Fibroblast of skin of right quadriceps (primary cell): ENCODE measurements at regions not wholly inside any gene's neighbourhood (a gene's known extent, or its start where the extent isn't known, plus 50 kb on each side); places are given as distances from the start of the nearest gene placed in this dataset.
"Not testable (repeated sequence)": the region's sequence is repeated elsewhere in the genome, so short reads cannot be mapped to it uniquely, and the experiment has no call there.

Experiments
- DNase-seq: peaks from one replicate; pipeline ENCODE4 v3.0.0-alpha.2; 2013

DNA sequence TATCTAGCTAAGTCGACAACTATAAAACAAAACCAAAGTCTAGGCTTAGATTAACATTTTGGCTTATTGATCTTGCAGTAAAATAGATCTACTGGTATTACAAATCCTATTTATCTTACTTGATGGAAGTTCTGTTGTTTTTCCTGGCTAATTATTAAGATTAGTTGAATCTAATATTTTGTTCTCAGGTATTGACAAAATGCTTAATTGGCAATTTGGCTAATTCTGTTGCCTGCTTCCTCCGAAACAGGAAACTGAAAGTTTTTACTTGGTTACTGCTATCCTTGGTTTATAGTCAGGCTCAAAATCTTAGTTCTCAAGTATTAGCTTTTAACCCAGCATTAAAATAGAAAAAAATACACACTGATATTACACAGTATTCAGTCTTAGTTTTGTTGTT, 820.5 kb downstream of the NR2F1-AS1 start:
- DNase-seq: no peak

GRCh38 chr5:92758552-92758951, 822.5 kb downstream of the NR2F1-AS1 start:
- DNase-seq: peak; percentile 77

- peak; percentile 13 for DNase-seq
Observed at GRCh38 chr5:92749943-92750342, 831.1 kb downstream of the NR2F1-AS1 start.

DNA sequence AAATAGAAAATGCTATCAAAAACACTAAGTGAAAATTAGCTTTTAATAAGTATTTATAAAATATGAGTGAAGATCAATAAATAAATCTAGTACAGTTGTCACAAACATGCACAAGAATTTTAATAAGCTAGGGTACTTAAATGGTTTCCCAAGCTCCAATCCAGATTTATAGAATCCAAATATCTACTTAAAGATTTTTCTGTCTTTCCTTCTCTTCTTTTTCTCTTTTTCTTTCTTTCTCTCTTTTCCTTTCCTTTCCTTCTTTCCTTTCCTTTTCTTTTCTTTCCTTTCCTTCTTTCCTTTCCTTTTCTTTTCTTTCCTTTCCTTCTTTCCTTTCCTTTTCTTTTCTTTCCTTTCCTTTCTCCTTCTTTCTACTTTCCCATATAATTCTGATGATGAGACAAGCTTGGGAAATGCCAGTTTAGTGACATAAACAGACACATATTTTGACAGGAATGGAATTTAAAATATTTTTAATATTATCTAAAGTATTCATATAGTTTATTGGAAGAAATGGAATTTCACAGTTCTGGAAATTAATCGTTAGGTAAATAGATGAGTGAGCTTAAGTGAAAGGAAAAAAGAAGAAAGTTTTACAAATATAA, 832.8 kb downstream of the NR2F1-AS1 start:
- no peak for DNase-seq

DNA sequence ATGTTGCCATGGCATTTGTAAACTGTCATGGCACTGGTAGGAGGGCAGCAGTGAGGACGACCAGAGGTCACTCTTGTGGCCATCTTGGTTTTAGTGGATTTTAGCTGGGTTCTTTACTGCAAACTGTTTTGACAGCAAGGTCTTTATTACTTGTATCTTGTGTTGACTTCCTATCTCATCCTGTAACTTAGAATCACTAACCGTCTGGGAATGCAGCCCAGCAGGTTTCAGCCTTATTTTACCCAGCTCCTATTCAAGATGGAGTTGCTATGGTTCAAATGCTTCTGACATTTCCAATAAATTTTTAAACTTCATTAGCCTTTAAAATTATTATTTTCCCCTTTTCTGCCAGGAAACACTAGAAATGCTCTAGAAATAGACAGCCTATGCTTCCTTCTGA, 839.1 kb downstream of the NR2F1-AS1 start:
- no peak for DNase-seq

DNA sequence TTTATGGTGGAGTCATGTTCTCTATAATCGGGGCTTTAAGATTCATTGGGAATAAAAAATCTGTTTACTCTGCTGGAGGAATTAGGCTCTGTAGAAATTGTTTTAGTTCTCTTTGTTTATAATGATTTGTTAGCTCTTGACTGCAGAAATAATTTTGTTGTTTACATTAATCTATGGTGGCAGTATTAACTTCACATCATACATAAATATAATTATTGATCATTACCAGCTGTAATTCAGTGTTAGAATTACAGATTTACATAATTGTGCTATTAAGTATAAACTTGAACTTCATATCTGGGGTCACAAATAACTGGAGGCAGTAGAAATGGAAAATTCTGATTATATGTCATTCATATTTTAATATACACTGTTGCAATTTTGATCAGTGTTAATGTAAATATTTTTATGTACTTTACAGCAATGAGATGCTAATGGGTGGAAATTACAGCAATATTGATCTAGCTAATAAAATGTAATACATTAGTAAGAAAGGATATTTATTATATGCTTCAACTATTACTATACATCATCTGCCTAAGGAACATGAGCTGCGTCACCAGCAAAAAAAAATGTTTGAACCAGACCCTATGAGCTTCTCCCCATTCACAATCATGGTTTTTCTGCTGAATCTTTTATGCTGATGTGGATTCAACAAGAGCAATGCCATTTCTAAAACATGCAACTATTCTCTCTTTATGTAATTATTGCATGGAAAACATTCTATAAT, 846.6 kb downstream of the NR2F1-AS1 start:
- DNase-seq: no peak

DNA sequence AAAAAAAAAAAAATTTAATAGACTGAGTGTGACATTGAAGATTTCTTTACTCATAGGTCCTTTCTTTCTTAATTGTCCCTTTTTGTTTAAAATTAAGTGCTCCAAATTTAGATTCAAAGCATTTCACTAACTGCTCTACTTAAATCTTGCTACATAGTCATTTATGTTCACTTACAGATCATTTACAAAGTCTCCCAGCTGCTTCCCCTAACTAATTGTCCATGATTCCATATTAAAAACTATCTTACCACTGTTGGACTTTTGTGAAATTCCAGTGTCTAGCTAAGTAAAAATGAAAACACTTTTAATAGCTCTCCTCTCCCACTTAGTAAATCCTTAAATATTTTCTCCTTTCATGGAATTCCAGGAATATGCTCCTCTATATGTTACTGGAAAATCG, 850.5 kb downstream of the NR2F1-AS1 start:
- no peak for DNase-seq

DNA sequence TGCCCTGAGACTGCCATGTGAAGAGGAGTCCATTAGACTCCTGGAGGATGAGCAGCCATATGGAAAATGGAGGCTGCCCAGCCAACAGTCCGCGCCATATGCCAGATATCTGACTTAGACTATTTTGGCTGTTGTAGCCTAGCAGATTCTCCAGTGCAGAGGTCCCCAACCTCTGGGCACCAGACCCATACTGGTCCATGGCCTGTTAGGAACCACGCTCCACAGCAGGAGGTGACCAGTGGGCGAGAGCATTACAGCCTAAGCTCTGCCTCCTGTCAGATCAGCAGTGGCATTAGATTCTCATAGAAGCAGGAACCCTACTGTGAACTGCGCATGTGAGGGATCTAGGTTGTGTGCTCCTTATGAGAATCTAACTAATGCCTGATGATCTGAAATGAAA, 851.9 kb downstream of the NR2F1-AS1 start:
- no peak for DNase-seq

DNA sequence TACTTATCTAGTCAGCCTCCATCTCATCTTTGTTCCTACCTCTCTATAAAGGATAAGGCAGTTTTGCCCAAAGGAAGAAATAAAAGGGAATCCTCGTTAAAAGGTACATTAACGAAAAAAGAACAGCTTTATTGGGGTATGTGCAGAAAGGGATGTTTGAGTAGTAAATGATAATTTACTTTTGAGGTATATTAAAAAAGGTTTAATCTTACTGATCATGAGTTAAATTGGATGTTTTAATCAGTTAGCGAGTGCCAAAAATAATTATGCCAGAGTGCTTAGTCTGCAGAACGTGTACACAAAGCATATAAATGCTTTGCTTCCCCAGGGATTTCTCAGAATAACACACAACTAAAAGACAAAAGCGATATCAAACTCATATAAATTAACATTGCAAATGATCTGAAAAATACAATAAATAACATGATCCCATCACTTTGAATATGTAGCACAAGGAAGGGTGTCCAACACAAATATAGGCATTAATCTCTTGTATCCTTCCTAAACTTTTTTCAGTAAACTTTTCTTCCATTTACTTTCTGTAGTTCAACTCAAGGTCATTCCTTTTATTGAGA, 865.0 kb downstream of the NR2F1-AS1 start:
- no peak for DNase-seq

DNA sequence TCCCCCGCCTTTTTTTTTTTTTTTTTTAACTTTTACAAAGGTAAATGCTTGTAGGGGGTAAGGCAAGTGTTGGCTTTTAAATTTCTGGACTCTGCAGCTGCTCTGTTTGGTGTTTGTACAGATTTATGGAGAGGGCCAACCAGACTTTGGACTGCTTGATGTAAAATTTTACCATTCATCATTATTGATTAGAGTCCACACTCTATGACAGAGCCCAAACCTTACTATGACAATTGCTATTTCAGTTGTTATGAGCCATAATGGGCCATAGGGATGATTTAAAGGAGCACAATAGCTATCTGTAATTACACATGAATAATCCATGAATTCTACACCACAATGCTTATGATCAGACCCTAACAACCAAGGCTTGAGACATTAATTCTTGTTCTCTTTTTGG, 867.2 kb downstream of the NR2F1-AS1 start:
- no peak for DNase-seq

- no peak for DNase-seq
Observed at GRCh38 chr5:92713335-92713743, 867.7 kb downstream of the NR2F1-AS1 start.

GRCh38 chr5:92711956-92712355, 869.1 kb downstream of the NR2F1-AS1 start:
- DNase-seq: no peak

DNA sequence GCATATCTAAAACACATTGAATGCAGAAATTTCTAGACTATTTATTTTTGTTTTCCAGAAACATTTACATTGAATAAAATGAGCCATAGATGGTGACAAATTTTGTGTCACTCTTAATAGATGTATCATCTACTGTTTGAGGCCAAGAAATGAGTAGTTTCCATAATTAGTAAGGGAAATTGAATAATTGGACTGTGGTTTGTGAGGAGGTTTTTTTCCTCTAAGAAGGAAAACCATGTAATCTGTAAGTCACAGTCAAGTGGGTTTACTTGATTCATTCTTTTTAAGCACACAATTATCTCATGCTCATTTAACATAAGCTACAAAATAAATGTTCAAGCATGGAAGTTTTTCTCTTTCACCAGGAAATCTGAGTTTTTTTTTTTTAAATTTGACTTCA, 876.4 kb downstream of the NR2F1-AS1 start:
- peak; percentile 57 for DNase-seq

GRCh38 chr5:92703976-92704375, 877.0 kb downstream of the NR2F1-AS1 start:
- peak; percentile 44 for DNase-seq

GRCh38 chr5:92695123-92696003, 885.7 kb downstream of the NR2F1-AS1 start:
- no peak for DNase-seq

GRCh38 chr5:92694067-92694466, 887.0 kb downstream of the NR2F1-AS1 start:
- no peak for DNase-seq

DNA sequence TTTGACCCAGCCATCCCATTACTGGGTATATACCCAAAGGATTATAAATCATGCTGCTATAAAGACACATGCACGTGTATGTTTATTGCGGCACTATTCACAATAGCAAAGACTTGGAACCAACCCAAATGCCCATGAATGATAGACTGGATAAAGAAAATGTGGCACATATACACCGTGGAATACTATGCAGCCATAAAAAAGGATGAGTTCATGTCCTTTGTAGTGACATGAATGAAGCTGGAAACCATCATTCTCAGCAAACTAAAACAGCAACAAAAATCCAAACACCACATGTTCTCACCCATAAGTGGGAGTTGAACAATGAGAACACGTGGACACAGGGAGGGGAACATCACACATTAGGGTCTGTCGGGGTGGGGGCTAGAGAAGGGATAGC, 889.1 kb downstream of the NR2F1-AS1 start:
- DNase-seq: not testable (repeated sequence)

DNA sequence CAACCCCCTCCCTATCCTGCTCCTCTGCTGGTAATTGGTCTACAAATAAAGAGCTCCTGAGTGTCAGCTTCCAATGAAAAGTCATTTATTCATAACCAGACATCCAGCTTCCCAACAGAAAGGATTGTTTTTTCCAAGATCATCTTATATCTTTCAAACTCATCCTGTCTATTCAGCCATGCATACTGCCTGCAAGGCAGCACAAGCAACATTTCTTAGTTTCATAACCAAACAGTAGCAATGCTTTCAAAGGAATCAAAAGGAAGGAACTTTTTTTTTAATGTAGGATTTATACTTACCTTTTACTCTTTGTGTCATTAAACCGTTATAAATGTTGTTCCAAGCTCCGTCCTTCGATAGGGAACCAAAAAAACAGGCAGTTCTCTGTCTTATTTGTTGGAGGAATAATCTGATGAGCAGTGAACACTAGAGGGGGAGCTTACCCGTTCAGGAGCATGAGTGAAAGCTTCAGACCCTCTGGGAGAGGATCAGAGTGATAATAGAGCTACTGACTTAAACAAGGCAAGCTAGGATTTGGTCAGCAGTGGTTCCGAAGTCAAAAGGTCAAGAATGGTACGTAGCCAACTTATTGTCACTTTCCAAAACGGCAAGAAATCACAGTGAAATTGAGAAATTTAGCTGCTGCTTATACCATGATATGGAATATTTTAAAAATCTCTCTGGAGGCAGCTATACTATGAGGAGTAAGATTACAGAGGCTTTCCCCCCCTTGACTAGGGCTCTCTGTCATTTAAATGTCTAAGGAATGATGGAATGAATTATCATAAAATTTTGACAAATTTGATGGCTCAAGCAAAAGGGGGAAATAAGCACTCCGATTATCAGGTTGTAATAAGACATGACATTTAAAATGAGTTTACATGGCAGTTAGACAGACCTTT, 892.9 kb downstream of the NR2F1-AS1 start:
- DNase-seq: peak; percentile 56

DNA sequence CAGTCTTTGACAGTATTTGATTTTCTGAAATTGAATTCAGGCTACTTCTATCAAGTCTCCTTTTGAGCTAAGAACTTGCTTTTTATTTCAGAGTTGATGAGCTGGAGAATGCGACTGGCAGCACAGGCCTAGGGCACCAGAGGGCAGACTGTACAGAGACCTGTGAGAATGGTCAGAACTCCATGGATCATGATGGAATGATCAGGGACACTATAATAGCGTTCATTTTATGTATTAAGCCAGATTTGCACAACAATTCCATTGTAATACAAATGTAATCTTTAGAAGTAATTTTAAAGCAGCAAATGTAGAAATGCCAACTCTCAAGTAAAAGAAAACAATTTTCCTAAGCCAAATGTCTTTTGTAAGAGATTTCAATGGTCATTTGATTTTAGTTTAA, 902.4 kb downstream of the NR2F1-AS1 start:
- DNase-seq: no peak

DNA sequence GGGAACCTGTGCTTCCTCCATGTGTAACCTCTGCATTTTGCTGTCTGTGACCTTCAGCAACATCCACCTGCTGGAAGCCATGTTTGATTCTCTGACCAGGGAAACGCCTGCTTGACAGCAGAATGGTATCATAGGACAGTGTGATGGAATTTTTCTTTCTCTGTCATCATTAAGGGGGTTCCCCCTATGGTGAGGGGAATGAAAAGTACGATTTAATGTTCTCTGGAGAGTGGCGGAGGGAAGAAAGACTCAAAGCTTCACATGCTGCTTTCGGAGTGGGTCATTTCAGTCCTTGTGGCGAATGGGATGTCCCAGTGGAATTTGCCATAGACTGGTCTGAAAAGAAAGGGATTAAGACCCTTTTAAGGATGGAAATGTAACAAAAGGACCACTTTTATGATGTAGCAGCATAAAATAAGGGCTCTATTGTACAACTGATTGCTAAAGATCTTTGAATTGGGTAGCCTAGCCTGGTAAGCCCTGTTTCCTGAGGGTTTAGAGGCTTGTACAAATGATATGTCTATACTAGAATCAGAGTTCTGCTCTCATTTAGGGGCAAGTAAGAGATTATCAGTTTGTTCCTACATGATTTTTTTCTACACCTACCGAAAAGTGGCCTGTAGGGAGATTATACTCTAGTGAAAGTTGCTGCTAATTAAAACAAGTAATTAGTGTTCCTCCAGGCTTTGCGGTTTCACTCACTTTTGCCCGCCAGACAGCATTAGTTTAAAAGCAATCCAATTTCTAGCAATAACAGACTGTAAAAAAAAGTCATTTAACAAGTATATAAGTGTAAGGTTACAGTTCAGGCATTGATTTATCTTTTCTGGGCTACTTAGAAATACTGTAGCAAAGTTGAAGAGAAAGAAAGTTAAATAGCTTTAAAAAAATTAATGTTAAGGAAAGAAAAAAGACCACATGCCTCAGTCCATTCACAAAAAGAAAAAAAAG, 904.5 kb downstream of the NR2F1-AS1 start:
- no peak for DNase-seq

DNA sequence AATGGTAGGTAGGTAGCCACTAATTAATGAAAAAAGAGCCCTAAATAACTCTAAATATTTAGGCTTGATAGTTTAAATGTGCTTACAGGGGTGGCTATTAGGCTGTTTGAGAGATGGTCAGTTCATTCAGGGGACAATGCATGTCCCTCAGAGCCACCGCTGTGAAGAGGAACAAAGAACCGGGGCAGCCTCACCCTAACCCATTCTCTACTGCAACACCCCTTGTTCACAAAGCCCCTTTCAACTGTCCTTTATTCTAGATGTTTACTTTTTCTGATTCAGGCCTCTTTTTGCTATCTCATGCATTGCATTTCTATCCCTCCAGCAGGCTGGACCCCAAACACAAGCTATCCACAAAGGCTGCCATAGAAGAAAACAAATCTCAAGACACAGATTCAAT, 906.7 kb downstream of the NR2F1-AS1 start:
- no peak for DNase-seq
